ENCODE measurements at regions not wholly inside any gene's neighbourhood (a gene's known extent, or its start where the extent isn't known, plus 50 kb on each side); places are given as distances from the start of the nearest gene placed in this dataset.

DNA sequence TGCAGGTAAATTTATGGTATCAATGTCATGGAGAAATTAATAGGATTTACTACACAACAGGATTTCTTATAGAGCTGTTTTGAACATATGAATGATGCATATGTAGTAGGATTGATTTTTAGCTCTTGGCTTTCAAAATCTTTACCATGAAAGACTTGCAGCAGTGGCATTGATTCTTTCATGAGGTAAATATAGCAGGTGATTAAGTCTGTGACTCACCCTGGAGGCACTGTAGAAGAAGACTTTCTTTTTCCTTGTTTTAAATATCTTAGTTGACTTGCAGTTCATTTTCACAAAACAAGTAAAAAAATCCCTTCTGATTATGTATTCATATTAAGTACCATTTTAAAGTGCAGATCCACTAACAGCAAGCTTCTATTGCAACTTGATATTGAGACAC, 463.0 kb downstream of the FBXO15 start:
- TF ChIP-seq, protein P1, sequence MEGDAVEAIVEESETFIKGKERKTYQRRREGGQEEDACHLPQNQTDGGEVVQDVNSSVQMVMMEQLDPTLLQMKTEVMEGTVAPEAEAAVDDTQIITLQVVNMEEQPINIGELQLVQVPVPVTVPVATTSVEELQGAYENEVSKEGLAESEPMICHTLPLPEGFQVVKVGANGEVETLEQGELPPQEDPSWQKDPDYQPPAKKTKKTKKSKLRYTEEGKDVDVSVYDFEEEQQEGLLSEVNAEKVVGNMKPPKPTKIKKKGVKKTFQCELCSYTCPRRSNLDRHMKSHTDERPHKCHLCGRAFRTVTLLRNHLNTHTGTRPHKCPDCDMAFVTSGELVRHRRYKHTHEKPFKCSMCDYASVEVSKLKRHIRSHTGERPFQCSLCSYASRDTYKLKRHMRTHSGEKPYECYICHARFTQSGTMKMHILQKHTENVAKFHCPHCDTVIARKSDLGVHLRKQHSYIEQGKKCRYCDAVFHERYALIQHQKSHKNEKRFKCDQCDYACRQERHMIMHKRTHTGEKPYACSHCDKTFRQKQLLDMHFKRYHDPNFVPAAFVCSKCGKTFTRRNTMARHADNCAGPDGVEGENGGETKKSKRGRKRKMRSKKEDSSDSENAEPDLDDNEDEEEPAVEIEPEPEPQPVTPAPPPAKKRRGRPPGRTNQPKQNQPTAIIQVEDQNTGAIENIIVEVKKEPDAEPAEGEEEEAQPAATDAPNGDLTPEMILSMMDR (IDR thresholded peaks at IDR 0.05) = no peak
- no peak for TF ChIP-seq POLR2AphosphoS5 (IDR thresholded peaks at IDR 0.05)
- TF ChIP-seq POLR2A (IDR thresholded peaks at IDR 0.05) = no peak

Measured in gastroesophageal sphincter (tissue), 3 donors.